ENCODE measurements at regions not wholly inside any gene's neighbourhood (a gene's known extent, or its start where the extent isn't known, plus 50 kb on each side); places are given as distances from the start of the nearest gene placed in this dataset.
A peak's percentile ranks its signal among the peaks of the same experiment; 100 is the strongest.

DNA sequence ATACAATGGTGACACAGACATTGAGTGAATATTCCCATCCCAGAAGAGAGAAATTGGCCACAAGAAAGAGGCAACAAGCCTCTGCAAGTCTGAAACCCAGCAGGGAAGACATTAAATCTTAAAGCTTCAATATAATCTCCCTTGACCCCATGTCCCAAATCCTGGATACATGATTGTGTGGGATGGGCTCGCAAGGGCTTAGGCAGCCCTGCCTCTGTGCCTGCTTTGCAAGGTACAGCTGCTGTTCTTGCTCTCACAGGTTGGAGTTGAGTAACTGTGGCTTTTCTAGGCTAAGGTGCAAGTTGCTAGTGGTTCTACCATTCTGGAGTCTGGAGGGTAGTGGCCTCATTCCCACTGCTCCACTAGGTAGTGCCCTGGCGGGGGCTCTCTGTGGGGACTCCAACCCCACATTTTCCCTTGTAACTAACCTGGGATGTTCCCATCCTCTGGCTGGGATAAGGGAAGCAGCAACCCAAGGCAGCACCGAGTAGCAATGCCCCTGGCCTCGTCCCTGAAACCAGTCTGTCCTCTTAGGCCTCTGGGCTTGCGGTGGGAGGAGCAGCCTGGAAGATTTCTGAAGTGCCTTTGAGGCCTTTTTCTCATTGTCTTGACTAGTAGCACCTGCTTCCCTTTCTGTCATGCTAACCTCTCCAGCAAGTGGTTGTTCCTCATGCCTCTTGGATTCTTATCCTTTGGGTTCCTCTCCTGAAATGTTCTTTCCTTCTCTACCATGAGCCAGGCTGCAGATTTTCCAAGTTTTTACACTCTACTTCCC is 90.0 kb downstream of the FAM174B start:
- no peak for DNase-seq (ENCODE audit: low spot score)

GRCh38 chr15:92561754-92562153 is 93.8 kb downstream of the FAM174B start:
- no peak for DNase-seq (ENCODE audit: low spot score)

GRCh38 chr15:92553317-92553716 is 102.3 kb downstream of the FAM174B start:
- no peak for DNase-seq (ENCODE audit: low spot score)

- no peak for DNase-seq (ENCODE audit: low spot score)
Measured at GRCh38 chr15:92545996-92546395, 109.6 kb downstream of the FAM174B start.

DNA sequence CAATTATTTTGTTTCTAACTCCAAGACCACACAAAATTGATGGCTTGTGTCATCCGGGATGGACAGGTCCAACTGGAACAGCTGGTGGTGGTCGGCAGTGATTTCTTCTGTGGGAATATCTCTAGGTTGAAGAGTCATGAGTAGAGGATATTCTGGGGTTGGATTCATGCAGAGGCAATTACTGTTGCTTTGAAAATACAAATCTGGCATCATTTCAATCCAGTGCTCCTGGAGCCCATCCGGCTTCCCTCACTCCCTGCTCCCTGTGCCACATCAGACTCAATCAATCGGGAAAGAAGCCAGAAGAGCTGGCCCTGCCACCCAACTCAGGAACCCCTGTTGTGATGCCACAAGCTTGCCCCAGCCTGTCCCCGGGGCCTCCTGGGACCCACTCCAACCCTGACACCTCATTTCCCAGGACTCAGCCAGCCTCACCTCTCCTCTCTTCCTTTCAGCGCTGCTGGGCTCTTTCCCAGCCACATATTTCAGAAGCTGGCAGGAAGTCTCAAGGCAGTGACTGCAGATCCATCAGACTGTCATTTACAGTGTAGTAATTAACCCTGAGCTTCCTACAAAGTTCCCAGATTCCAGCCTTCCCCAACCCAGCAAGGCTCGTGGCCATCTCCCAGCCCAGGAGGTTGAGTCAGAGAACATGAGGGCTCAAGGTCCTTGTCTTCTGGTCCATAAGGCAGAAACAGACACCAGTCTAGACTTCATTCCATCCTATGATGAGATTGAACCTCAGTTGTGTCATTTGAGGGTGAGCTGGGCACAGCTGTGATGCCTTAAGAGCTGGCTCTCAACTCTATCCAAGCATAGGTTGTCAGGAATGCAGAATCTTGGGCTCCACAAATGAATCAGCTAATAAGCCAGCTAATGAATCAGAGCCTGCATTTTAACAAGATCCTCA is 114.0 kb downstream of the FAM174B start:
- DNase-seq (ENCODE audit: low spot score), result no peak

GRCh38 chr15:92538115-92538514 is 117.5 kb downstream of the FAM174B start:
- no peak for DNase-seq (ENCODE audit: low spot score)

- DNase-seq (ENCODE audit: low spot score), result no peak
Measured at GRCh38 chr15:92533298-92533697, 122.3 kb downstream of the FAM174B start.

- DNase-seq (ENCODE audit: low spot score), result no peak
Measured at GRCh38 chr15:92531406-92531805, 124.2 kb downstream of the FAM174B start.

- no peak for DNase-seq (ENCODE audit: low spot score)
Measured at GRCh38 chr15:92528736-92529135, 126.8 kb downstream of the FAM174B start.

DNA sequence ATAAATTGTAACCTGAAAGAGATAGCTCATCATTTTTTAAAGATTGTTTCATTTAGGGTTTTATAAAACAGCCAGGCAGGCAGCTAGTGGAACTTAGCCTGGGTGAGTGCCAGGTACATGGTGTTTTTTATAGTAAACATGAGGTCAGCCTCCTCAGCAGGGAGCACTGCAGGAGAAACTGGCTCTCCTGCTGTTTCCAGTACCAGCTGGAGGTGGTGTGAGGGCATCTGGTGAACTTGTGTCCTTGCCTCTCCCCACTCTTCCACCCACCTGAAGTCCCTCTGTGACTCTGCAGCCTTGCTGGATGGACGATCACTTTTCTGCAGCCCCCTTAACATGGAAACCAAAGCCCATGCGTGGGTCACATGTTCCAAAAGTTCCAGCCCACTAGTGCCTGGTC is 128.4 kb downstream of the FAM174B start:
- no peak for DNase-seq (ENCODE audit: low spot score)

- no peak for DNase-seq (ENCODE audit: low spot score)
Measured at GRCh38 chr15:92525758-92526245, 129.8 kb downstream of the FAM174B start.

- no peak for DNase-seq (ENCODE audit: low spot score)
Measured at GRCh38 chr15:92524874-92525565, 130.6 kb downstream of the FAM174B start.

GRCh38 chr15:92524161-92524560 is 130.5 kb downstream of the ST8SIA2 start:
- no peak for DNase-seq (ENCODE audit: low spot score)

DNA sequence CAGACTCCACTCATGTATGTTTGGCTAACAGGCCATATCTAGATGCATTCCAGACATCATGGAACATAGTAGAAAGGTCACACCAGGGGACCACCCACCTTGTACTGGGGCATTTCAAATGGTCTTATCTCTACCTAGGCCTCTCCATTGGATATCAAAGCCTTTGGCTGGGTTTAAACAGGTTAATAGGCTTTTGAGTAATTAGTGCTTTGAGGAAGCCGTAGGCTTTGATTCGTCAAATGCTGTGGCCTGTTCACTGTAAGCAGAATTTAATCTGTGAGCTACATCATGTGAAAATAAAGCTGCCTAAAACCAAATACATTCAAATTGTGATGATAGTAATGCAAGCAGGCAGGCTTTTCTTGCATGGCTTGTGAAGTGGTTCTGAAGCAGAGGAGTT is 129.5 kb downstream of the ST8SIA2 start:
- no peak for DNase-seq (ENCODE audit: low spot score)

DNA sequence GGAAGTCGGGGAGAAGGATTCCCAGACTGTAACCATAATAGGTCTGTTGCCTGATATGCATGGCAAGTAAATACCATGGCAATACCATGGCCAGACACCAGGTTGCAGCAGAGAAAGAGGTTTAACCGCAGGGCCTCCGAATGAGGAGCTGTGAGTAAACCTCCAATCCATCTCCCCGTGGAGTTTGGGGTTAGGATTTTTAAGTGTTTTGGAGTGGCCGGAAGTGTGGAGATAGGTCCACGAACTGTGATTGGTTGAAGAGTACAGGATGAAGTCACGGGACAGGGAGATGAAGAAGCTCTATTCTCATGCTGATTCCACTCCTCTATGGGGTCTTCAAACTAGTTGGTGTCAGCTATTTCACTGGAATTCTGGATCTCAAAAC is 127.9 kb downstream of the ST8SIA2 start:
- peak; percentile 87 for DNase-seq (ENCODE audit: low spot score)

GRCh38 chr15:92520914-92521623 is 127.4 kb downstream of the ST8SIA2 start:
- DNase-seq (ENCODE audit: low spot score), result no peak

DNA sequence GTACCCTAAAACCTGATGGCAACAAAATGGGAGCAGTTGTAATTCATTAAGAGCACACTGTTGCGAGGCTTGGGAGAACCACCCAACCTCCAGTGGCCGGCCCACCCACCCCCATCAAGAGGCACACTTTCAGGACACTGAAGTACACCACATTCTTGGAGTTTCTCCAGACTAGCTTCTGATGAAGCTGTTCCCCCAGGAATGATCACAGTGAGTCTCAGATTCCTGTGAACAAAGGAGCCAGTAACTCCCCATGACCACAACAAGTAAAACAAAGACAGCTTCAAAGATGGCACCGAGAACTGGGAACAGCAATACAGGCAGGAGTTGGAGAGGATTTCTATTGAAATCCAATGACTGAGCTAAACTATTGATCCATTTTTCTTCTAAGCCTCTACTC is 126.0 kb downstream of the ST8SIA2 start:
- no peak for DNase-seq (ENCODE audit: low spot score)
